ENCODE measurements at regions not wholly inside any gene's neighbourhood (a gene's known extent, or its start where the extent isn't known, plus 50 kb on each side); places are given as distances from the start of the nearest gene placed in this dataset.

DNA sequence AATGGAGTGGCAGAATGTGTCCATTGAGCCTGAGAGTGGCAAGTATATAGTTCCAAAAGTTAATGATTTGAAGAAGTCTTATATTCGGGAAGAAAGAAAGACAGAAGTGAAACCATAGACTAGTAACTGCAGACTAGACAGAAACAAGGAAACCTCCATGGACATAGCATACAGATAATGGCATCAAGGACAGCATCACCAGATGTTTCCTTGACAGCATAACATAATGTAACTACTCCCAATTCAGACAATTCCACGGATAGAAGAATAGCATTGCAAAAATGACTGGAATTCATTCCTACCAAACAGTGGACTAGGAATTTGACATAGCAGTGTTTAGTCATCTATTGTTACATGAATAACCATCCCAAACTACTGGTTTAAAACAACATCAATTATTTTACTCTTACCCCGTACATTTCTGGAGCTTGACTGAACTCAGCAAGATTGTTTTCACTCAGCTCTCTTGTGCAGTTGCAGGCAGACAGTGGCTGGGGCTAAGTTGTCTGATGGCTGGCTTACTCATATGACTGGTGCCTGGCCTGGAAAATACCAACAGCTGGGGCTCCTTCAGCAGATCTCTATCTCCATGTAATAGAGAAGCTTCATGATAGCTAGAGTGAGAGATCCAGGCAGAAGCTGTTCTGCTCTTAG, 109.7 kb upstream of the GADL1 start:
- Histone ChIP-seq H3K9me3 (no peaks in the 10 kb centered on the region), H3K4me1 (no peaks in the 10 kb centered on the region), H3K36me3 (no peaks in the 10 kb centered on the region), H3K4me3 (no peak overlapping the region), H3K27me3 (ENCODE audit: low read depth) (no peaks in the 10 kb centered on the region), H3K27ac (no peak overlapping the region)
- intact Hi-C loops (cut with DNase I) = no loop called here
- peak in 1 of 2 donors; percentile 53 for ATAC-seq
- no peak for DNase-seq
- TF ChIP-seq, protein P1, sequence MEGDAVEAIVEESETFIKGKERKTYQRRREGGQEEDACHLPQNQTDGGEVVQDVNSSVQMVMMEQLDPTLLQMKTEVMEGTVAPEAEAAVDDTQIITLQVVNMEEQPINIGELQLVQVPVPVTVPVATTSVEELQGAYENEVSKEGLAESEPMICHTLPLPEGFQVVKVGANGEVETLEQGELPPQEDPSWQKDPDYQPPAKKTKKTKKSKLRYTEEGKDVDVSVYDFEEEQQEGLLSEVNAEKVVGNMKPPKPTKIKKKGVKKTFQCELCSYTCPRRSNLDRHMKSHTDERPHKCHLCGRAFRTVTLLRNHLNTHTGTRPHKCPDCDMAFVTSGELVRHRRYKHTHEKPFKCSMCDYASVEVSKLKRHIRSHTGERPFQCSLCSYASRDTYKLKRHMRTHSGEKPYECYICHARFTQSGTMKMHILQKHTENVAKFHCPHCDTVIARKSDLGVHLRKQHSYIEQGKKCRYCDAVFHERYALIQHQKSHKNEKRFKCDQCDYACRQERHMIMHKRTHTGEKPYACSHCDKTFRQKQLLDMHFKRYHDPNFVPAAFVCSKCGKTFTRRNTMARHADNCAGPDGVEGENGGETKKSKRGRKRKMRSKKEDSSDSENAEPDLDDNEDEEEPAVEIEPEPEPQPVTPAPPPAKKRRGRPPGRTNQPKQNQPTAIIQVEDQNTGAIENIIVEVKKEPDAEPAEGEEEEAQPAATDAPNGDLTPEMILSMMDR (IDR thresholded peaks at IDR 0.05) = no peak

DNA sequence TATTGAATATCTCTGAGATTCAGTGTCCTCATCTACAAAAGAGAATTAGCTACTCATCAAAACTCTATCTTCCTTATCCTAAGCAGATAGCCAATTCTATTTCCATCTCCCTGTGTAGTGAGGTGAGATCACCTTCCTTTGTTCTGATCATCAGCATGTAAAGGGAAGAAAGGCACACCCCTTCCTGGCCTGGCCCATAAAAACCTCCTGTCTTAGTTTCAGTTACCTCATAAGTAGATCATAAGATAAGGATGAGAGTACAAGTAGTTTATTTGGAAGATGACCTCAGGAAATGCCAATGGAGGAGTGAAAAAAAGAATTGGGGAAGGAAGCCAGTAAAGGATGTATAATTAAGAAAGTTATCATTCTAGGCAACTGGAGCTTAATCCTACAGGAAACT, 114.5 kb upstream of the GADL1 start:
- TF ChIP-seq, protein P1 (IDR thresholded peaks at IDR 0.05) = no peak
- intact Hi-C loops (cut with DNase I) = no loop called here
- Histone ChIP-seq H3K27me3 (ENCODE audit: low read depth) (no peaks in the 10 kb centered on the region), H3K36me3 (no peaks in the 10 kb centered on the region), H3K4me3 (no peak overlapping the region), H3K27ac (no peak overlapping the region), H3K4me1 (peaks cover 10% of the 10 kb centered on the region), H3K9me3 (peaks cover 5% of the 10 kb centered on the region)
- DNase-seq = no peak
- ATAC-seq = no peak

DNA sequence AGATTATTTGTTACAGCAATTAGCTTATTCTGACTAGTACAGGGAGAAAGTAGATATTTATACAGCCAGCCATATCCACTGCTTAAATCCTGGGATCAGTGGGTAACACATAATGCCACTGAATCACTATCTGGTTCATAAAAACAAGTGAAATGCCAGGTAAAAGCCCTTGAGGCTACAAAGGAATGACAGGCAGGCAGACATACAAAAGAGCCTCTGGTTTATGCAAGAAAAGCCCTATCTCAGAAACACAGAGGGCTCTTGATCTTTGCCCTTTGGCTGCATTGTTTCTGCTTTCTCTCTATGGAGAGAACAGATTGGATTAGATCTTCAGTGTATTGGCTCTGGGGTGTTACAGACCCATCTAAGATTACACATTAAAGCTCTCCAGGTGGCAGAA, 115.4 kb upstream of the GADL1 start:
- no peak for DNase-seq
- Histone ChIP-seq H3K27me3 (ENCODE audit: low read depth) (no peaks in the 10 kb centered on the region), H3K4me3 (no peak overlapping the region), H3K27ac (no peak overlapping the region), H3K4me1 (peaks cover 10% of the 10 kb centered on the region), H3K36me3 (no peaks in the 10 kb centered on the region), H3K9me3 (peaks cover 5% of the 10 kb centered on the region)
- peak in 1 of 2 donors; percentile 55 for ATAC-seq
- TF ChIP-seq, protein P1 (IDR thresholded peaks at IDR 0.05) = no peak
- intact Hi-C loops (cut with DNase I) = no loop called here

DNA sequence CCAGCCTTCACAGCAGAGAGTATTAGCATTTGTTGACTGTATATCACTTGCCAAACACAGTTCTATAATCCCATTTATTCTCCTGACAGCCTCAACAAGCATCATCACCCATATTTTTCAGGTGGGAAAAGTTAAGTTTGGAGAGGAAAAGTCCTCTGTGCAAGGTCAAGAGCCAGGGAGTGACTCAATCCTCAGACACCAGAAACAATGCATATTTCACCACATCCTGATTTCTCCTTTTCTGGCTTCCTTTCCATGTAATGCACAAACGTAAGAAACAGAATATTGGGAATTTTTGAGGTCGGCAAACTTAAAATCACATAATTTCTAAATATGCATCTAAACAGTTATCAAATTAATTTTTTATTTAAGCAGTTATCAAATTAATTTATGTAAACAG, 116.0 kb upstream of the GADL1 start:
- Histone ChIP-seq H3K36me3 (no peaks in the 10 kb centered on the region), H3K4me3 (no peak overlapping the region), H3K27ac (no peak overlapping the region), H3K4me1 (peaks cover 10% of the 10 kb centered on the region), H3K9me3 (peaks cover 5% of the 10 kb centered on the region), H3K27me3 (ENCODE audit: low read depth) (no peaks in the 10 kb centered on the region)
- ATAC-seq (no peak), DNase-seq (no peak)
- TF ChIP-seq, protein P1 (IDR thresholded peaks at IDR 0.05) = no peak
- intact Hi-C loops (cut with DNase I) = no loop called here

DNA sequence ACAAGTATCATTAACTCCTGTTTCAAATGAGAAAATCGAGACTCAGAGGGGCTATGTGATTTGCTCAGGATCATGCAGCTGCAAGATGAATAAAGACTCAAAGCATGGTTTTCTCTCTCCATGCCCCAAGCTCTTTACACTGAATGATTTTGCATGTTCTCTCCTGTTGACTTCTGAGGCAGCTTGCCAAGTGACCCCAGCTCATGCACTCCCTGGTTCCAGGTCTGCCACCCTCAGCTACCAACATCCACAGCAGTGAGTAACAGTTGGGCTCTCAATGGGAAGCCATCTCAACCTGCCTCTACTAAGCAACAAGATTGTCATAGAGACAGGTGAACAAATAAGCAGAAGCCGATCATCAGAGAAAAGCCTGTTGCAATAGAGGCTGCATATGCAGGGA, 116.9 kb upstream of the GADL1 start:
- no peak overlapping the region for H3K4me3 ChIP-seq
- H3K4me1 ChIP-seq = peaks cover 10% of the 10 kb centered on the region
- intact Hi-C loops (cut with DNase I) = no loop called here
- TF ChIP-seq, protein P1 (IDR thresholded peaks at IDR 0.05) = no peak
- H3K36me3 ChIP-seq = no peaks in the 10 kb centered on the region
- peaks cover 5% of the 10 kb centered on the region for H3K9me3 ChIP-seq
- H3K27ac ChIP-seq = no peak overlapping the region
- DNase-seq (no peak), ATAC-seq (no peak)
- no peaks in the 10 kb centered on the region for H3K27me3 ChIP-seq (ENCODE audit: low read depth)
